Stimulated activated CD4-positive, alpha-beta T cell treated with anti-CD3 and anti-CD28 coated beads, Interleukin-2, amount 100 ng/mL, for 4 hours (primary cell): ENCODE measurements at regions not wholly inside any gene's neighbourhood (a gene's known extent, or its start where the extent isn't known, plus 50 kb on each side); places are given as distances from the start of the nearest gene placed in this dataset.

Experiments
- DNase-seq: peaks from one replicate; pipeline ENCODE4 v3.0.0-alpha.2; 2020; ENCODE audit warnings: low read depth

- no peak for DNase-seq
These were observed 397.6 kb upstream of the THBS1 start for GRCh38 chr15:39183164-39183881.

- no peak for DNase-seq
These were observed 396.0 kb upstream of the THBS1 start for GRCh38 chr15:39184701-39185390.

- DNase-seq = no peak
These were observed 392.6 kb upstream of the THBS1 start for GRCh38 chr15:39188314-39188713.

- DNase-seq = no peak
These were observed 391.9 kb upstream of the THBS1 start for GRCh38 chr15:39188930-39189329.

GRCh38 chr15:39191871-39192291, 389.0 kb upstream of the THBS1 start:
- DNase-seq = no peak

GRCh38 chr15:39192351-39192750, 388.5 kb upstream of the THBS1 start:
- DNase-seq = no peak

GRCh38 chr15:39192979-39193560, 387.8 kb upstream of the THBS1 start:
- DNase-seq = no peak

- DNase-seq = no peak
These were observed 387.3 kb upstream of the THBS1 start for GRCh38 chr15:39193611-39194010.

GRCh38 chr15:39194106-39194830, 386.6 kb upstream of the THBS1 start:
- DNase-seq = no peak

- DNase-seq = no peak
These were observed 384.9 kb upstream of the THBS1 start for GRCh38 chr15:39195961-39196486.

GRCh38 chr15:39198044-39199000, 382.6 kb upstream of the THBS1 start:
- no peak for DNase-seq

GRCh38 chr15:39199076-39199475, 381.8 kb upstream of the THBS1 start:
- no peak for DNase-seq

- DNase-seq = no peak
These were observed 380.3 kb upstream of the THBS1 start for GRCh38 chr15:39200586-39200985.

- DNase-seq = no peak
These were observed 378.2 kb upstream of the THBS1 start for GRCh38 chr15:39202641-39203040.

GRCh38 chr15:39204031-39204430, 376.8 kb upstream of the THBS1 start:
- DNase-seq = no peak

- DNase-seq = no peak
These were observed 375.8 kb upstream of the THBS1 start for GRCh38 chr15:39205081-39205480.

GRCh38 chr15:39205506-39206371, 375.1 kb upstream of the THBS1 start:
- DNase-seq = no peak

GRCh38 chr15:39207532-39208115, 373.3 kb upstream of the THBS1 start:
- DNase-seq = no peak

- DNase-seq = no peak
These were observed 372.7 kb upstream of the THBS1 start for GRCh38 chr15:39208187-39208586.
